Fibroblast of upper back skin (primary cell): ENCODE measurements at regions not wholly inside any gene's neighbourhood (a gene's known extent, or its start where the extent isn't known, plus 50 kb on each side); places are given as distances from the start of the nearest gene placed in this dataset.

Experiments
- DNase-seq: peaks from one replicate; pipeline ENCODE4 v3.0.0-alpha.2; 2013

- DNase-seq: no peak
These were observed 363.9 kb upstream of the MEF2C start for GRCh38 chr5:89246864-89247263.

DNA sequence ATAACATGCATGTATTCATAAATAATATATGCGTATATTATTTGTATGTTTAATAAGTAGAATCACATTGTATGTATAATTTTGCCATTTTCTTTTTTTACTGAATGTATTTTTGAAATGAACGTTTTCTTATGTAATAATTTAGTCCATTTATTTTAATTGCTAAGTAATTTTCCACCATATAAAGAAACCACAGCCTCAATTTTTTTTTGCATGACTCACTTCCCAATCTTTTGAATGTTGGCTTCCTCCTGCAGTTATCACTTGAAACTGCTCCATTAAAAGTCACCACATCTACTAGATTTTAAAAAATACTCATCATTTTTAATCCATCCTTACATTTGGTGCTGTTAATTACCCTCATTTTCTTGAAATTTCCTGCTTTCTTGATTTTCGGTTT is 363.3 kb upstream of the MEF2C start:
- DNase-seq: peak; percentile 36

DNA sequence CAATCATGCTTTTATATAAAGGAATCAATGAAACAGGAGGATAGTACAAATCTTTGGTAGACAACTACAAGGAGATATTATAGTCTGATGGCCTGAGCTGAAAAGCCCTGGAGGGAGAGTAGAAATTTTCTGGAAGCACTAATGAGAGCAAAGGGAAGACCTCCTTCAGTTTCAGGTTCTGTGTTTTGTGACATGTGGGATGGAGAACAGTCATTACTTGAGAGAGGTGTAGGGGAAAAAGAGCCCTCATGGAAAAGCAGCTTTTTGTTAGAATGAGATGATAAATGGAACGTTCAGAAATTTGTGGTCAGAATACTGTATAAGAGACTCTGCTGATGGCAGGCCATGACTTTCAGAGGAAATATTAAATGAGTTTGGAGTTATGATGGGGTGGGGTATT is 360.6 kb upstream of the MEF2C start:
- no peak for DNase-seq

DNA sequence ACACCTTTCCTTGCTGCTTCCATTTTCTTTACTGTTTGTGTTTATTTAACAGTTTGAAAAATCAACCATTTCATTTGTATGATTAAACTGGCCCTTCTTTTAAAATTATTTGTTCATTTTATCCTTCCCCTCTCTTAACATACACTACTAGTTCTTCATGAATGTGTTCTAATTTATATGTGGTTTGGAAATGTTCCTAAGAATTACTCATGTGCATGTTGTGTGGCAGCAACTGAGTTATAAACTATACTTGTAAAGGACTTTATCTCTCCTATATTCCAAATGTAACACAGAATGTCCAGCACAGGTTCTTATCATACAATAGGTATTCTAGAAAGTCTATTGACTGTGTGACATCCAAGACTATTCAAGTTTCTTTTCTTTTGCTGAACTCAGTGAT is 358.2 kb upstream of the MEF2C start:
- peak; percentile 84 for DNase-seq

DNA sequence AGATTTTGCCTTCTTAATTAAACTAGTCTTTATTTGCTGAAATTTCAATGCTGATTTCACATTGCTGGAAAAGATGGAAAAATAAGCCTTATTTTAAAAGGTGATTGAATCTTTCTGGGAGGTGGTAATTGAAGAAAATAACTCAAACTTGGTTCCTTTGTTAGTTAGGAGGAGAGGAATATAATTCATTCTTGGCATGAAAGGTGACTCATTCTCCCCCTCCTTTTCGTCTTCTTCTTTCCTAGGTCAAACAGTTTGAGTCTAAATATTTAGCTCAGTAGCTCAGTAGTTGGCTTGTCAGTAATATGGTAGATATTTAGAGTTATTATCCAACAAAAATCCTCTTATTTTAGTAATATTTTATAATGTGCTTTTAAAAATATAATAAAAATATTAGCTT is 353.9 kb upstream of the MEF2C start:
- peak; percentile 51 for DNase-seq

DNA sequence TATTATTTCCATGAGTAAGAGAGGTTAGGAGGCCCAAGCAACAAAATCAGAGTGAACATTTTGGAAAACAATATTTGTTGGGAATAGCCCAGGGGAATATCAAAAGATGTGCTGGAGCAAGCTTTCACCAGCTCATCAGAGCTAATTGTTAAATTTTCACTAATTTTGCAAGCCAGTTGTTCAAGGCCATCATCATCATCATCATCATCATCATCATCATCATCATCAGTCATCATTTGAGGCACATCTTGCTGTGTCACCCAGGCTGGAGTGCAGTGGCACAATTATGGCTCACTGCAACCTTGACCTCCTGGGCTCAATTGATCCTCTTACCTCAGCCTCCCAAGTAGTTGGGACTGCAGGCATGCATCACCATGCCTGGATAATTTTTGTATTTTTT is 350.5 kb upstream of the MEF2C start:
- DNase-seq: no peak

DNA sequence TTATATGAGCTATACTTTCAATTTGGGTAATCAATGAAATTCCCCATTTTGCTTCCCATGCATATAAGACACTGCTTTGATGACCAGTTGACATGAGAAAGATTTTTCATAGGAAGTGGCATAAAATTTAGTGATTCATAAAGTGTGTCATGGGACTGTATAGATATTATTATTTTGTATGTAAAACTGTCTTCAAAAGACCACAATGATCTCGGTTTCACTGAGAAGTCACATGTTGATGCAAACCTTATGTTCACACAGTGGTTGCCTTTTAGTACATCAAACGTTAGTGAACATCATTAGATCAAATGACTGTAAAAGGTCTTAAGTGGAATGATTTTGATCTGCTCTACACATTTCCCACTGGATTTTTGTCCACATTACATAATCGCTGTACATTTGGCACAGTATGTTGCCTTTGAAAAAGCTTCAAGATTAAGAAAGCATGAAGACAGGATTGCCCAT is 349.2 kb upstream of the MEF2C start:
- no peak for DNase-seq

DNA sequence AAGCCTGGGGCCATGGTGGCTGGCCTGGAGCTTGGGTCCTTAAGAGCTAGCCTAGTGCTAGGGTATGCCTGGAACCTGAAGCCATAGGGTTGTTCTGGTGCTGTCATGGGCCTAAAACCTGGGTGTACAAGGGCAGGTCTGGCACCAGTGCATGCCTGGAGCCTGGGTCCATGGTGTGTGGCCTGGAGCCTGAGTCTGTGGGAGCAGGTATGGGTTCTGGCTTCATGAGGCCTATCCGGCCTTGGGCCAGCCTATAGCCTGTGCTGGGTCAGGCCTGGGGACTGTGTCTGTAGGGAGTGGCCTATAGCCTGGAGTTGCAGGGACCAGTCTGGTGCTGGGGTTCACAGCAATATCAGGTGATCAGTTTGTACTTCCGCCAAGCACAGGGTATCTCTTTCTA is 347.2 kb upstream of the MEF2C start:
- no peak for DNase-seq

- DNase-seq: no peak
These were observed 346.5 kb upstream of the MEF2C start for GRCh38 chr5:89229331-89230070.

- no peak for DNase-seq
These were observed 345.4 kb upstream of the MEF2C start for GRCh38 chr5:89228355-89228754.

DNA sequence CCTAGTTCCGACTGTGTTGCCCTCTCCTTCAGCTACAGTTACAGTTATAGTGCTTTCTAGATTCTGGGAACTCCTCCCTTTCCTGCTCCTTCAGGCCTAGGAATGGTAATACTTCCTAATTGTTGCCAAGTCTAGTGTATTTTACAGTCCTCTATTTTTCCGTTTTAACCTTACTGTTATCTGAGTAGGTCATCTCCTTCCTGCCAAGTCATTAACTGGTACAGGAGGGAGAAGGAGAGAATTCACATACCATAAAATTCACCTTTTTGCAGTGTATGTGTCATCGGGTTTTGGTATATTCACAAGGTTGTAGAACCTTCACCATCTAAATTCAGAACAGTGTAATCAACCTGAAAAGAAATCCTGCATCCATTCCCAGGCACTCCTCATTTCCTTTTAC is 335.4 kb upstream of the MEF2C start:
- DNase-seq: no peak

DNA sequence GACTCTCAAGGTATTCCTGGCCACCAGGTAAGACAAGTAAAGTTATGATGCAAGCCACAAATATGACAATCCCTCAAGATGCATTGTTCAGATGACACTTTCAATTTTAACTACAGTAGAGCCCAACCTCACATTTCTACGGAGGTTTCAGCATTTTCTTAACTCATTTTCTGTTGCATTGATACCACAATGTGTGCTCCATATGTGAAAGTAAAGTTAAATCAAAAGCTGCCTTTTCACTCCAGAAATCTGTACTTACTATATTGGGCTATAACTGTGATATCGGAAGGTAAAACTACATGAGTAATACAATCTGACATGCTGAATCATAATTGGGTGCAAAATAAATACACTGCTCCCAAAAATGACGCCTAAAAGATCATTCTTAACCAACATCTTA is 333.6 kb upstream of the MEF2C start:
- peak; percentile 70 for DNase-seq

GRCh38 chr5:89213573-89213972 is 330.6 kb upstream of the MEF2C start:
- peak; percentile 95 for DNase-seq

GRCh38 chr5:89211836-89212235 is 328.9 kb upstream of the MEF2C start:
- peak; percentile 93 for DNase-seq

GRCh38 chr5:89208811-89209210 is 325.8 kb upstream of the MEF2C start:
- DNase-seq: no peak

DNA sequence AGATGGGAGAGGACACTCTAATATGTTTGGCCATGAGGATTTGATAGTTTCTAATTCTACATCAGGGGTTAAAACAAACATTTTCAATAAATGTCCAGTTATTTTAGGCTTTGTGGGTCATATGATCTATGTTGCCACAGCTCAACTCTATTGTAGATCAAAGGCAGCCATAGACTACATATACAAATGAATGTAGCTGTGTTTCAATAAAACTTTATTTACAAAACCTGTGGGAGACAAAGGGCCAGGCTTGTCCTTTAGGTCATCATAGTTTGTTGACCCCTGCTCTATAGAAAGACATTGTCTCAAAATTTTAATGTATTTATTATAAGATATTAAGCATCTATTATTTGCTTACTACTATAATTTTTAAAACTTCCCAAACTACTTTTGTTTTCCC is 325.4 kb upstream of the MEF2C start:
- DNase-seq: no peak

- peak; percentile 75 for DNase-seq
These were observed 321.8 kb upstream of the MEF2C start for GRCh38 chr5:89204756-89205155.

GRCh38 chr5:89203611-89204010 is 320.6 kb upstream of the MEF2C start:
- DNase-seq: no peak

GRCh38 chr5:89200899-89201298 is 317.9 kb upstream of the MEF2C start:
- DNase-seq: no peak

DNA sequence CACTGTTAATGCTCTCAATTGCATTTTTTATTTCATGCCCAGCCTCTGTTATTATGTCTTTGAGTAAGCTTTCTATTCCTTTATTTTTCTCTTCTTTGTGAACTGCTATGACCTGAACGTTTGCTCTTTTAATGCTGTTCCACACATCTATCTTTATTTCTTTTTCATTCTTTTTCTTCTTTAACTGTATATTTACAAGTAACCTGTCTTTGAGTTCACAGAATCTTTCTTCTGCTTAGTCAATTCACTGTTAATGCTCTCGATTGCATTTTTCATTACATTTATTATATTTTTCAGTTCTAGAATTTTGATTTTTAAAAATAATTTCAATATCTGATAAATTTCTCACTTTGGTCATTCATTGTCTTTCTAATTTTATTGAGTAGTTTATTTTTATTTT is 316.3 kb upstream of the MEF2C start:
- no peak for DNase-seq

DNA sequence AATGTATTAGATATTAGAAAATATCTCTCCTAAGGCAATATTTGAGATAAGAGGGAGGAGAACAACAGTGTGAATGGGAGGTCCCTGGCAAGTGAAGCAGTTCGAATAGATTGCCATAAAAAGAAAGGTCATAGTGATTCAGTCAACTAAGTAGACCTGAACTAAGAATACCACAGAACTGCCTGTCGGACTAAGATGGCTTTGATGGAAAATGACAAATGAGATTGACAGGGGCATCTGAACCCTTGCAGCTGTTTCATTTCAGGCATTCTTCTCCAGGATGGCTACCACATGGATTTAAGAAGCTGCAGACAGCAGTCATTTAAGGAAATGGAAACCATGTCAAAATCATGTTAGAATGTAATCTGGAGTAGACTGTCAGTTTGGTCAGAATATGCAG is 308.4 kb upstream of the MEF2C start:
- no peak for DNase-seq

DNA sequence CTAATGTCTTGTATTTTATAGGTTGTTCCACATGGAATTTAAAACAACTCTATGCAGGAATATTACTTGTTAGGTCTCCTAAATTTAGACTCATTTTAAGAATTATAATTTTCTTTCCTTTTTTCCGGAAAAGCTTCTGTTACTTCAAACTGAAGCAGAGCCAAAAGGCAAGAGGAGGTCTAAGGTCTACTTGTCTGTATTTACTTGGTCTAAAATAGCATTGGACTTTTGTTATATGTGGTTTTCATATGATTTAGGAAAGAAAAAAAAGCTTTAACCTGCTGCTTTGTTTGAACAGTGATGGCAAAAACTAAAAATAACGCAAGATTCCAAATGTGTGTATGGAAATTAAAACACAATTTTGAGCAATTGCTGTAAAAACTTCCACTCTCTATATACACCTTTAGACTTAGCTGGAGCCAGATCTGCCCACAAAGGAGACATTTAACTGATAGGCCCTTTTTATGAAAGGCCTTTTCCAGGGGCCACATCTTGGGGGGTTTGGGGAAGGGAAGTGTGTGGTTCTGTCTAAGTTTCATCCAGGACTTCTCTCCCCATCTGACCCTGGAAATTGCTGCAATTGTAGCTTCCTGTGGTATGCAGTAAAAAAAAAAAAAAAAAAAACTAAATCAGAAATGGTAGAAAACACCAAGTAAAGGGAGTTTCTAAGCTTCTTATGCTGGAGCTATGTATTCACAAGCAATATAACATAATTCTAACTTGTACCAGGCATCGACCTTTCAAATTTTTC is 307.7 kb upstream of the MEF2C start:
- DNase-seq: no peak

GRCh38 chr5:89187883-89188465 is 305.0 kb upstream of the MEF2C start:
- DNase-seq: no peak

- no peak for DNase-seq
These were observed 304.3 kb upstream of the MEF2C start for GRCh38 chr5:89187268-89187667.
